Mammary epithelial cell (primary cell): ENCODE measurements at regions not wholly inside any gene's neighbourhood (a gene's known extent, or its start where the extent isn't known, plus 50 kb on each side); places are given as distances from the start of the nearest gene placed in this dataset.

Experiments used
- EZH2 ChIP-seq: IDR thresholded peaks from 2 replicates; pipeline ENCODE4 v1.6.1; 2012; ENCODE audit warnings: low read length, inconsistent platforms, borderline replicate concordance
- TF ChIP-seq, protein P1 (sequence below), 2 donors: IDR thresholded peaks in 1 of 2; conservative IDR thresholded peaks in 1 of 2; 2 replicates each; pipeline ENCODE4 v1.5.1; 2011 to 2012; ENCODE audit warnings: inconsistent platforms in 2 of 2, low read length in 2 of 2, mild to moderate bottlenecking in 2 of 2, control low read depth in 1 of 2, low read depth in 1 of 2; ENCODE audit not compliant: insufficient read depth in 1 of 2; ENCODE audit errors: extremely low read depth in 1 of 2

DNA sequence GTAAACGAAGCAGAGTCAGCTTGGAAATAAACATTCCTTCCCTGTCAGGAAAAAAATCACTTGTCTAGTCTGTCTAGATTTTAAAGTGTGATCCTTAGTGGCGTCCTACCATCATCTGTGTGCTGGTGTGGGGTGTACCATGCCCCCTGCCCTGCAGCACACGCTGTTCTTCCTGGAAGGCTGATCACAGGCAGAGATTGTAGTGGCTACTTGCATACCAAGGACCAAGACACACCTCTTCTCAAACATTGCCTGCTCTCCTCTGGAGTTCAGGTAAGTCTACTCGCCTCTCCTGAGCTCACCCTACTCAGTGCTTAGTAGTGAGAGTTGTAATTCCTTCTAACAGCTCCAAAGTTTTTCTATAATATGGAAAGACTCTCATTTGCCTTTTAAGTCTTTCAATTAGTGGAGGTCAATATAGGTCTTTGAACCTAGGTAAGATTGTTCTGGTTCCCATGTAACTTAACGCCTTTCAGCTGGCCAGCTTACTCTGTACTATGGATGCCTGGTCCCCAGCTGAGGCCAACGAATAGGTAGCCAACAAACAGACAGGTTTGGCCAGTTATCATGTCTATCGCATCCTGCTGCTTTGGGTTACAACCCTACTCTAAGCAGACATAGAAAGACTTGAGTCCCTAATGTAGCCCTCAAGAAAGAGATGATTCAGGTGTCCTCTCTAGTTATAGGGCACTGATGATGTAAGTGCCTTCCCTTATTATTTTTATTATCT is 55.4 kb downstream of the XCL1 start:
- TF ChIP-seq, protein P1, sequence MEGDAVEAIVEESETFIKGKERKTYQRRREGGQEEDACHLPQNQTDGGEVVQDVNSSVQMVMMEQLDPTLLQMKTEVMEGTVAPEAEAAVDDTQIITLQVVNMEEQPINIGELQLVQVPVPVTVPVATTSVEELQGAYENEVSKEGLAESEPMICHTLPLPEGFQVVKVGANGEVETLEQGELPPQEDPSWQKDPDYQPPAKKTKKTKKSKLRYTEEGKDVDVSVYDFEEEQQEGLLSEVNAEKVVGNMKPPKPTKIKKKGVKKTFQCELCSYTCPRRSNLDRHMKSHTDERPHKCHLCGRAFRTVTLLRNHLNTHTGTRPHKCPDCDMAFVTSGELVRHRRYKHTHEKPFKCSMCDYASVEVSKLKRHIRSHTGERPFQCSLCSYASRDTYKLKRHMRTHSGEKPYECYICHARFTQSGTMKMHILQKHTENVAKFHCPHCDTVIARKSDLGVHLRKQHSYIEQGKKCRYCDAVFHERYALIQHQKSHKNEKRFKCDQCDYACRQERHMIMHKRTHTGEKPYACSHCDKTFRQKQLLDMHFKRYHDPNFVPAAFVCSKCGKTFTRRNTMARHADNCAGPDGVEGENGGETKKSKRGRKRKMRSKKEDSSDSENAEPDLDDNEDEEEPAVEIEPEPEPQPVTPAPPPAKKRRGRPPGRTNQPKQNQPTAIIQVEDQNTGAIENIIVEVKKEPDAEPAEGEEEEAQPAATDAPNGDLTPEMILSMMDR (conservative IDR thresholded peaks at IDR 0.05 in 1 of 2, IDR thresholded peaks at IDR 0.05 in 1 of 2; ENCODE audit: extremely low read depth in 1 of 2, insufficient read depth in 1 of 2, low read depth in 1 of 2, low read length in 2 of 2), result no peak
- TF ChIP-seq EZH2, result no peak
